ENCODE measurements at regions not wholly inside any gene's neighbourhood (a gene's known extent, or its start where the extent isn't known, plus 50 kb on each side); places are given as distances from the start of the nearest gene placed in this dataset.

DNA sequence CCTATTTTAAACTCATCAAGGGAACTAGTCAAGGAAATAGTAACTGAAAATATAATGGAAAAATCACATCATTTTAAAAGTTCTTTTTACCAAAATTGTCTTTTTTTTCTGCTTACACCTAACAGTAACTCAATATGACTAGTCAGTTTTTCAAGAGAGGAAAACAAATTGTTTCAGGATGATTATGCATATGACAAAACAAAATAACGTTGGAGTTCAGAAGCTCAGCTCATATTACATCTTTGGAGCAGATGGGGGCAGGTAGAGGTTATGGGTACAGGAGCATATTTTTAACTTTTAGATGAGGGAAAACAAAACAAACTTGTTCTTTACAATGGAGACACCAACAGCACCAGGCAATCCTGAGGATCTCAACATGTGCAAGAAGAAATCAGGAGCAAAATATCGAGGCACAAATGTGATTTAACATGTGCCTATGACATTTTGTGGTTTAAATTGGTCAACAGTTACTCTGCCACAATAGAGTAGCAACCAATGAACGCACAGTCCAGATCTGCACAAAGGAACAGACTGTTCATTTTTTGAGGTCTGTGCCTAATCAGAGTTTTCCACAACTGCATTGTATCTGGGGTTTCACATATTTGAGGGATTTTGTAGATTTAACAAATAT, 659.0 kb downstream of the ANXA1 start:
- intact Hi-C loops (cut with DNase I), result no loop called here

DNA sequence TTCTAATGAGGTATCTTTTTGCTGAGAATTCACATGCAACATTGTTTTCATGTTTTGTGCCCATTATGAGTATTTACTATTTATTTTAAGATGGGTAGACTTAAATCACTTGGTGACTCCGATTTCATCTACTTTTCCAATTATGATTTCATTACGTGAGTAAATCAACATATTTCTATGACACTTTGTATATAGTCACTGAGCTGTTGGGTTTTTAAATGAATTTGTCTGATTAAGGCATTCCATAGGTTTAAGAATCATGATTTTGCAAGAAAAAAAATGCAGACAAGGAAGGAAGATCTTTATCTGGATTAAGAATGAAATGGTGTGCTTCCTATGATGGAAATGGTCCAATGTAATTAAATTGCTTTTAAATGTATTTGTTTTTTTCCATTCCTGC, 661.9 kb downstream of the ANXA1 start:
- ATAC-seq, result no peak
- no peak for DNase-seq
- WGBS, 2 donors, result 49 to 73% methylated on average over 2 of the region's 2 CpGs
- TF ChIP-seq, protein P1, sequence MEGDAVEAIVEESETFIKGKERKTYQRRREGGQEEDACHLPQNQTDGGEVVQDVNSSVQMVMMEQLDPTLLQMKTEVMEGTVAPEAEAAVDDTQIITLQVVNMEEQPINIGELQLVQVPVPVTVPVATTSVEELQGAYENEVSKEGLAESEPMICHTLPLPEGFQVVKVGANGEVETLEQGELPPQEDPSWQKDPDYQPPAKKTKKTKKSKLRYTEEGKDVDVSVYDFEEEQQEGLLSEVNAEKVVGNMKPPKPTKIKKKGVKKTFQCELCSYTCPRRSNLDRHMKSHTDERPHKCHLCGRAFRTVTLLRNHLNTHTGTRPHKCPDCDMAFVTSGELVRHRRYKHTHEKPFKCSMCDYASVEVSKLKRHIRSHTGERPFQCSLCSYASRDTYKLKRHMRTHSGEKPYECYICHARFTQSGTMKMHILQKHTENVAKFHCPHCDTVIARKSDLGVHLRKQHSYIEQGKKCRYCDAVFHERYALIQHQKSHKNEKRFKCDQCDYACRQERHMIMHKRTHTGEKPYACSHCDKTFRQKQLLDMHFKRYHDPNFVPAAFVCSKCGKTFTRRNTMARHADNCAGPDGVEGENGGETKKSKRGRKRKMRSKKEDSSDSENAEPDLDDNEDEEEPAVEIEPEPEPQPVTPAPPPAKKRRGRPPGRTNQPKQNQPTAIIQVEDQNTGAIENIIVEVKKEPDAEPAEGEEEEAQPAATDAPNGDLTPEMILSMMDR (IDR thresholded peaks at IDR 0.05), result no peak
- Histone ChIP-seq H3K27me3 (no peaks in the 10 kb centered on the region), H3K4me3 (no peak overlapping the region), H3K36me3 (no peaks in the 10 kb centered on the region), H3K4me1 (no peaks in the 10 kb centered on the region), H3K27ac (no peak overlapping the region), H3K9me3 (no peaks in the 10 kb centered on the region)
- FAIRE-seq, result no peak
- intact Hi-C loops (cut with DNase I), result no loop called here

More for the DNA sequence above, 659.0 kb downstream of the ANXA1 start:
- Histone ChIP-seq H3K27ac (no peak overlapping the region), H3K27me3 (no peaks in the 10 kb centered on the region), H3K36me3 (no peaks in the 10 kb centered on the region), H3K4me3 (no peak overlapping the region), H3K4me1 (no peaks in the 10 kb centered on the region), H3K9me3 (no peaks in the 10 kb centered on the region)
- TF ChIP-seq, protein P1 (IDR thresholded peaks at IDR 0.05), result no peak
- WGBS, 2 donors, result 27 to 37% methylated on average over 3 of the region's 3 CpGs
- no peak for ATAC-seq
- DNase-seq, result no peak
- no peak for FAIRE-seq

DNA sequence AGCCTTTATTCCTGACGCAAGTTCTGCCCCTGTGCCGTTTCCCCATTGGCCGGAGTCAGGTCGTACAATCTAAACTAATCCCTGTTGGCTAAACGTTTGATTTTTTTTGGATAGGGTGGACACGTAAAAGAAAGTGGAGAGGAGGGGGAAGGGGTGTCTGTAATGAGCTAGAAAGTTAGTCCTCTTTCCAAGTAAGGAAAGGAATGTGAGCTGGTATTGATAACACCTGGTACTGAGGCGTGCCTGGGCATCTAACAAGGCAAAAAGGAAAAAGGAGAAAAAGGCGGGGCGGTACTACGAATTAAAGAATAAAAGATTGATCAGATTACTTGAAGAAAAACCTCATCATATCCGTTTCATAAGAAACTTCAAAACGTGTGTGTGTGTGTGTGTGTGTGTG, 665.2 kb downstream of the ANXA1 start:
- Histone ChIP-seq H3K4me1 (no peaks in the 10 kb centered on the region), H3K27ac (no peak overlapping the region), H3K27me3 (no peaks in the 10 kb centered on the region), H3K4me3 (no peak overlapping the region), H3K36me3 (no peaks in the 10 kb centered on the region), H3K9me3 (no peaks in the 10 kb centered on the region)
- FAIRE-seq (no peak), ATAC-seq (no peak), DNase-seq (no peak)
- TF ChIP-seq, protein P1 (IDR thresholded peaks at IDR 0.05), result no peak
- intact Hi-C loops (cut with DNase I), result no loop called here
- WGBS, 2 donors, result 43 to 54% methylated on average over 12 of the region's 12 CpGs

DNA sequence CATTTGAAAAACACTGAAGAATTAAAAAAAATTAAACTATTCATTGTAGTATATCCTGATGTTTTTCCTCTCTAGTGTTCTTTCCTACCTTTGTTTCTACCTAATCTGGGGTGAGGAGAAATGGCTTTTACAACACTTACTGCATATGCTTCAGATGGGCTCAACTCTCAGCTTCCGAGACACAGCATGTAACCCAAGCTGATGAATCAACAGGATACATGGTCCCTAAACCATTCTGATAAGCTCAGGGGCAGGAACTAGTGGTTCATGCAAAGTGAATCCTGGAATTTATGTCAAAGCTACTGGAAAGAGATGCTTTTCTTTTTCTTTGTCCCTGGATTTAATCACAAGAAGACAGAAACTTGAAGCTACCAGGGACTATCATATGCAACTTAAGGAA, 672.5 kb upstream of the RORB start:
- no peak for ATAC-seq
- intact Hi-C loops (cut with DNase I), result no loop called here
- DNase-seq, result no peak
- H3K27ac ChIP-seq, result no peak overlapping the region
- FAIRE-seq, result no peak
- H3K4me3 ChIP-seq, result no peak overlapping the region
- H3K4me1 ChIP-seq, result no peaks in the 10 kb centered on the region
- TF ChIP-seq, protein P1 (IDR thresholded peaks at IDR 0.05), result no peak
- no peaks in the 10 kb centered on the region for H3K9me3 ChIP-seq
- no peaks in the 10 kb centered on the region for H3K36me3 ChIP-seq
- 42 to 58% methylated on average over 1 of the region's 1 CpG for WGBS, 2 donors
- peaks cover 0 to 4% (median 0%) of the 10 kb centered on the region in 4 donors for H3K27me3 ChIP-seq

DNA sequence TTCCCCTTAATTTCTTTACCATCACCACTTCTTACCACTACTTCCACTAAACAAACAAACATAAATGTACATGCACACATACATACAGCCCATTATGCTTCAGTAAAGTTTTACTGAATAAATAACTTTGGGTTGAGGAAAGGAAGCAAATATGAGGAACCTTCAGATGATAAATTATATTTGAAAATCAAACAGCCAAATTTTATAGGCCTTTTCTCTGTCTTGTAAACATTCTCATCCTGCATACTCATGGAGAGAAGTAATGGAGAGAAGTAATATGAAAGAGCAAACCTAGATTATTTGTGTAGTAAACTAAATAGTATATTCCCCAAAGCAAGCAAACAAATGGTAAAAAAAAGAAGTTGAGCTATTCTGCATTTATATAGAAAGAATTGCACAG, 658.3 kb upstream of the RORB start:
- Histone ChIP-seq H3K27ac (no peak overlapping the region), H3K27me3 (no peaks in the 10 kb centered on the region), H3K9me3 (no peaks in the 10 kb centered on the region), H3K4me1 (no peaks in the 10 kb centered on the region), H3K36me3 (no peaks in the 10 kb centered on the region), H3K4me3 (no peak overlapping the region)
- TF ChIP-seq, protein P1 (IDR thresholded peaks at IDR 0.05), result no peak
- no peak for DNase-seq
- no peak for FAIRE-seq
- ATAC-seq, result no peak
- intact Hi-C loops (cut with DNase I), result no loop called here
